H9 (cell line): ENCODE measurements at regions not wholly inside any gene's neighbourhood (a gene's known extent, or its start where the extent isn't known, plus 50 kb on each side); places are given as distances from the start of the nearest gene placed in this dataset.

ENCODE experiments used
- DNase-seq: peaks from one replicate; pipeline ENCODE4 v3.0.0-alpha.2; 2017
- H2AFZ ChIP-seq: one replicate; pipeline ENCODE4 v1.6.1; 2013; ENCODE audit warnings: mild to moderate bottlenecking, low read length, control low read depth, moderate library complexity
- H2AK5ac ChIP-seq: 2 replicates; pipeline ENCODE4 v1.6.1; 2013; ENCODE audit warnings: low read length, control low read depth, mixed read lengths; ENCODE audit not compliant: insufficient read length
- H2BK120ac ChIP-seq: one replicate; pipeline ENCODE4 v1.6.1; 2013; ENCODE audit warnings: low read depth, mild to moderate bottlenecking, low read length, control low read depth, inconsistent platforms; ENCODE audit not compliant: poor library complexity, severe bottlenecking
- H2BK12ac ChIP-seq: 2 replicates; pipeline ENCODE4 v1.6.1; 2013; ENCODE audit warnings: low read length, control low read depth, mixed read lengths, low read depth; ENCODE audit not compliant: insufficient read length
- H2BK15ac ChIP-seq: 2 replicates; pipeline ENCODE4 v1.6.1; 2013; ENCODE audit warnings: low read depth, low read length, control low read depth
- H2BK20ac ChIP-seq: one replicate; pipeline ENCODE4 v1.6.1; 2013; ENCODE audit warnings: low read depth, mild to moderate bottlenecking, low read length, control low read depth, inconsistent platforms; ENCODE audit not compliant: poor library complexity, severe bottlenecking
- H2BK5ac ChIP-seq: 2 replicates; pipeline ENCODE4 v1.6.1; 2013; ENCODE audit warnings: low read length, control low read depth, mixed read lengths; ENCODE audit not compliant: insufficient read length
- H3K14ac ChIP-seq: 2 replicates; pipeline ENCODE4 v1.6.1; 2013; ENCODE audit warnings: low read length, control low read depth; ENCODE audit not compliant: insufficient read depth
- H3K18ac ChIP-seq: 2 replicates; pipeline ENCODE4 v1.6.1; 2013; ENCODE audit warnings: low read depth, mild to moderate bottlenecking, mixed read lengths, low read length, control low read depth; ENCODE audit not compliant: insufficient read length
- H3K23ac ChIP-seq: 2 replicates; pipeline ENCODE4 v1.6.1; 2013; ENCODE audit warnings: low read length, control low read depth, mixed read lengths, low read depth; ENCODE audit not compliant: insufficient read length
- H3K23me2 ChIP-seq: 2 replicates; pipeline ENCODE4 v1.6.1; 2013; ENCODE audit warnings: low read depth, mild to moderate bottlenecking, mixed read lengths, low read length, control low read depth; ENCODE audit not compliant: insufficient read length, poor library complexity, severe bottlenecking
- H3K27ac ChIP-seq: 2 replicates; pipeline ENCODE4 v1.5.1; 2013; ENCODE audit warnings: low read length, control low read depth, mixed read lengths, low read depth; ENCODE audit not compliant: insufficient read length
- H3K27me3 ChIP-seq: 2 replicates; pipeline ENCODE4 v1.6.1; 2013; ENCODE audit warnings: low read length, control low read depth, inconsistent platforms; ENCODE audit not compliant: insufficient read depth
- H3K4ac ChIP-seq: 2 replicates; pipeline ENCODE4 v1.6.1; 2013; ENCODE audit warnings: low read depth, mild to moderate bottlenecking, control low read depth, inconsistent platforms, low read length, moderate library complexity
- H3K4me1 ChIP-seq: 2 replicates; pipeline ENCODE4 v1.6.1; 2013; ENCODE audit warnings: low read length, control low read depth, inconsistent platforms; ENCODE audit not compliant: insufficient read depth
- H3K4me2 ChIP-seq: 2 replicates; pipeline ENCODE4 v1.6.1; 2013; ENCODE audit warnings: low read length, control low read depth, mixed read lengths; ENCODE audit not compliant: insufficient read length, insufficient read depth
- H3K56ac ChIP-seq: 2 replicates; pipeline ENCODE4 v1.6.1; 2013; ENCODE audit warnings: low read depth, mild to moderate bottlenecking, mixed read lengths, low read length, control low read depth; ENCODE audit not compliant: insufficient read length
- H3K79me1 ChIP-seq: 2 replicates; pipeline ENCODE4 v1.6.1; 2013; ENCODE audit warnings: low read depth, mild to moderate bottlenecking, moderate library complexity, low read length, control low read depth, inconsistent platforms; ENCODE audit not compliant: insufficient read depth, poor library complexity, severe bottlenecking
- H3K79me2 ChIP-seq: 2 replicates; pipeline ENCODE4 v1.6.1; 2013; ENCODE audit warnings: low read length, control low read depth, inconsistent platforms; ENCODE audit not compliant: insufficient read depth
- H3K9ac ChIP-seq: 2 replicates; pipeline ENCODE4 v1.6.1; 2013; ENCODE audit warnings: low read length, control low read depth, mixed read lengths; ENCODE audit not compliant: insufficient read length; ENCODE audit errors: extremely low read depth
- H3K9me3 ChIP-seq: one replicate; pipeline ENCODE4 v1.6.1; 2013; ENCODE audit warnings: low read depth, low read length, inconsistent platforms; ENCODE audit not compliant: control insufficient read depth
- H3T11ph ChIP-seq: one replicate; pipeline ENCODE4 v1.6.1; 2013; ENCODE audit warnings: mild to moderate bottlenecking, low read length, control low read depth, inconsistent platforms
- H4K20me1 ChIP-seq: one replicate; pipeline ENCODE4 v1.6.1; 2013; ENCODE audit not compliant: control insufficient read depth, insufficient read length, insufficient read depth
- H4K5ac ChIP-seq: 2 replicates; pipeline ENCODE4 v1.6.1; 2013; ENCODE audit warnings: low read depth, mild to moderate bottlenecking, mixed read lengths, low read length, control low read depth; ENCODE audit not compliant: insufficient read length
- H4K8ac ChIP-seq: replicated peaks from 2 replicates; pipeline ENCODE4 v1.6.1; 2013; ENCODE audit warnings: low read length, control low read depth, mixed read lengths, low read depth; ENCODE audit not compliant: insufficient read length
- H4K91ac ChIP-seq: 2 replicates; pipeline ENCODE4 v1.6.1; 2013; ENCODE audit warnings: low read depth, mild to moderate bottlenecking, moderate library complexity, mixed read lengths, low read length, control low read depth; ENCODE audit not compliant: insufficient read length
- H3K27ac Mint-ChIP-seq, 3 experiments: 2 replicates in 2 of 3; 3 replicates in 1 of 3; pipeline ENCODE4 v1.8.0; 2020 to 2021; ENCODE audit warnings: mixed read lengths in 3 of 3, mild to moderate bottlenecking in 1 of 3, moderate library complexity in 1 of 3
- H3K27me3 Mint-ChIP-seq: 2 replicates; pipeline ENCODE4 v1.8.0; 2021; ENCODE audit warnings: low read depth, mild to moderate bottlenecking, moderate library complexity, mixed read lengths
- H3K36me3 Mint-ChIP-seq, 3 experiments: 2 replicates in 2 of 3; 3 replicates in 1 of 3; pipeline ENCODE4 v1.8.0; 2020 to 2021; ENCODE audit warnings: low read depth in 3 of 3, mixed read lengths in 3 of 3; ENCODE audit not compliant: insufficient read depth in 1 of 3
- H3K4me1 Mint-ChIP-seq, 2 experiments: 2 replicates each; pipeline ENCODE4 v1.8.0; 2020; ENCODE audit warnings: mixed read lengths in 2 of 2
- H3K4me3 Mint-ChIP-seq, 2 experiments: 2 replicates in 1 of 2; 3 replicates in 1 of 2; pipeline ENCODE4 v1.8.0; 2020 to 2021; ENCODE audit warnings: mild to moderate bottlenecking in 2 of 2, mixed read lengths in 2 of 2, moderate library complexity in 1 of 2
- H3K9me3 Mint-ChIP-seq, 2 experiments: 2 replicates in 1 of 2; 3 replicates in 1 of 2; pipeline ENCODE4 v1.8.0; 2020; ENCODE audit warnings: mild to moderate bottlenecking in 2 of 2, mixed read lengths in 2 of 2, moderate library complexity in 1 of 2
- WGBS: extraction: QIAGEN DNeasy Blood & Tissue Kit; methylation state at CpG from one replicate; pipeline ENCODE4 v1.1.7; 2013; ENCODE audit warnings: missing lambda C conversion rate, low lambda C conversion rate, mixed read lengths; ENCODE audit not compliant: insufficient read length; ENCODE audit errors: extremely low coverage; 5-methylcytosine and 5-hydroxymethylcytosine counted together
- TF ChIP-seq, protein P1 (sequence below): fragments of 200-600 bp; sonication (generic); conservative IDR thresholded peaks from 3 replicates; pipeline ENCODE4 v1.8.0; 2021; ENCODE audit warnings: antibody characterized with exemption, mild to moderate bottlenecking

DNA sequence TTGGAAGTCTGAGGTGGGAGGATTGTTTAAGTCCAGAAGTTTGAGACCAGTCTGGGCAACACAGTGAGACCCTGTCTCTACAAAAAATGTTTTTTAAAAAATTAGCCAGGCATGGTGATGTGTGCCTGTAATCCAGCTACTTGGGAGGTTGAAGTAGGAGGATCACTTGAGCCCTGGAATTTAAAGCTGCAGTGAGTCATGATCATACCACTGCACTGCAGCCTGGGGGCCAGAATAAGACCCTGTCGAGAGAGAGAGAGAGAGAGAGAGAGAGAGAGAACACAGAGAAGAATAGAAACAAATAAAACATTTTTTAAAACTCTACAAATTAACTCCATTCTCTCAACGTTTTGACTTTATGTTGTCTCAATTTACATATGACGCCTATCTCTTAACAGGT lies 111.8 kb downstream of the BARX1 start:
- peaks cover 15% of the 10 kb centered on the region for H3K27me3 Mint-ChIP-seq
- Histone ChIP-seq H3K4ac (no peak overlapping the region), H3K4me1 (no peaks in the 10 kb centered on the region), H4K91ac (no peak overlapping the region), H3K79me2 (no peaks in the 10 kb centered on the region), H3T11ph (no peak overlapping the region), H2BK5ac (no peak overlapping the region), H4K8ac (no peak overlapping the region), H3K56ac (no peak overlapping the region), H3K18ac (no peak overlapping the region), H2BK120ac (no peak overlapping the region), H3K23me2 (no peaks in the 10 kb centered on the region), H2BK20ac (no peak overlapping the region), H3K14ac (no peak overlapping the region), H2BK15ac (no peak overlapping the region), H3K4me2 (no peak overlapping the region), H3K27ac (no peak overlapping the region), H3K9me3 (no peaks in the 10 kb centered on the region), H2BK12ac (no peak overlapping the region), H2AK5ac (no peak overlapping the region), H3K79me1 (no peaks in the 10 kb centered on the region), H3K23ac (no peak overlapping the region), H2AFZ (no peak overlapping the region), H4K20me1 (no peaks in the 10 kb centered on the region), H4K5ac (no peak overlapping the region), H3K9ac (no peak overlapping the region), H3K27me3 (no peaks in the 10 kb centered on the region)
- TF ChIP-seq, protein P1, sequence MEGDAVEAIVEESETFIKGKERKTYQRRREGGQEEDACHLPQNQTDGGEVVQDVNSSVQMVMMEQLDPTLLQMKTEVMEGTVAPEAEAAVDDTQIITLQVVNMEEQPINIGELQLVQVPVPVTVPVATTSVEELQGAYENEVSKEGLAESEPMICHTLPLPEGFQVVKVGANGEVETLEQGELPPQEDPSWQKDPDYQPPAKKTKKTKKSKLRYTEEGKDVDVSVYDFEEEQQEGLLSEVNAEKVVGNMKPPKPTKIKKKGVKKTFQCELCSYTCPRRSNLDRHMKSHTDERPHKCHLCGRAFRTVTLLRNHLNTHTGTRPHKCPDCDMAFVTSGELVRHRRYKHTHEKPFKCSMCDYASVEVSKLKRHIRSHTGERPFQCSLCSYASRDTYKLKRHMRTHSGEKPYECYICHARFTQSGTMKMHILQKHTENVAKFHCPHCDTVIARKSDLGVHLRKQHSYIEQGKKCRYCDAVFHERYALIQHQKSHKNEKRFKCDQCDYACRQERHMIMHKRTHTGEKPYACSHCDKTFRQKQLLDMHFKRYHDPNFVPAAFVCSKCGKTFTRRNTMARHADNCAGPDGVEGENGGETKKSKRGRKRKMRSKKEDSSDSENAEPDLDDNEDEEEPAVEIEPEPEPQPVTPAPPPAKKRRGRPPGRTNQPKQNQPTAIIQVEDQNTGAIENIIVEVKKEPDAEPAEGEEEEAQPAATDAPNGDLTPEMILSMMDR = no peak
- no peak overlapping the region for H3K27ac Mint-ChIP-seq
- 100% methylated on average over 1 of the region's 3 CpGs for WGBS
- H3K9me3 Mint-ChIP-seq = no peaks in the 10 kb centered on the region; a peak in 1 of 5 replicates
- DNase-seq = no peak
- no peaks in the 10 kb centered on the region for H3K36me3 Mint-ChIP-seq
- H3K4me3 Mint-ChIP-seq = no peak overlapping the region
- H3K4me1 Mint-ChIP-seq = no peaks in the 10 kb centered on the region
